Neuronal stem cell (in vitro differentiated cells): ENCODE measurements at regions not wholly inside any gene's neighbourhood (a gene's known extent, or its start where the extent isn't known, plus 50 kb on each side); places are given as distances from the start of the nearest gene placed in this dataset.

Source experiments
- DNase-seq: peaks from one replicate; pipeline ENCODE4 v3.0.0-alpha.2; 2013; ENCODE audit warnings: low spot score
- H2AFZ ChIP-seq: one replicate; pipeline ENCODE4 v1.6.1; 2013; ENCODE audit warnings: mild to moderate bottlenecking, low read length, inconsistent platforms
- H2AK5ac ChIP-seq: 2 replicates; pipeline ENCODE4 v1.6.1; 2013; ENCODE audit warnings: low read depth, mild to moderate bottlenecking, inconsistent platforms, low read length, moderate library complexity, mixed read lengths
- H2BK120ac ChIP-seq: 2 replicates; pipeline ENCODE4 v1.6.1; 2013; ENCODE audit warnings: low read depth, mild to moderate bottlenecking, inconsistent platforms, low read length, moderate library complexity, mixed read lengths
- H2BK12ac ChIP-seq: one replicate; pipeline ENCODE4 v1.6.1; 2013; ENCODE audit warnings: low read length, inconsistent platforms
- H2BK15ac ChIP-seq: 2 replicates; pipeline ENCODE4 v1.6.1; 2013; ENCODE audit warnings: mild to moderate bottlenecking, low read length, inconsistent platforms, mixed read lengths
- H2BK5ac ChIP-seq: one replicate; pipeline ENCODE4 v1.6.1; 2013; ENCODE audit warnings: inconsistent platforms, mild to moderate bottlenecking, low read length, moderate library complexity
- H3K14ac ChIP-seq: one replicate; pipeline ENCODE4 v1.6.1; 2013; ENCODE audit warnings: low read length, inconsistent platforms
- H3K18ac ChIP-seq: 2 replicates; pipeline ENCODE4 v1.6.1; 2013; ENCODE audit warnings: low read length, inconsistent platforms
- H3K23ac ChIP-seq: 2 replicates; pipeline ENCODE4 v1.6.1; 2013; ENCODE audit warnings: low read depth, mild to moderate bottlenecking, mixed read lengths, low read length, inconsistent platforms; ENCODE audit not compliant: poor library complexity
- H3K27ac ChIP-seq: replicated peaks from 3 replicates; pipeline ENCODE4 v1.5.1; 2013; ENCODE audit warnings: low read length, inconsistent platforms
- H3K27me3 ChIP-seq, 3 experiments: 2 replicates each; pipeline ENCODE4 v1.6.1; 2013; ENCODE audit warnings: low read length in 3 of 3, mild to moderate bottlenecking in 2 of 3, inconsistent platforms in 1 of 3, low read depth in 1 of 3, mixed read lengths in 1 of 3, moderate library complexity in 1 of 3; ENCODE audit not compliant: control insufficient read depth in 3 of 3, insufficient read depth in 3 of 3
- H3K36me3 ChIP-seq, 2 donors: replicated peaks in 1 of 2; 2 replicates each; pipeline ENCODE4 v1.6.1; 2013; ENCODE audit warnings: low read length in 2 of 2; ENCODE audit not compliant: control insufficient read depth in 2 of 2, insufficient read depth in 2 of 2
- H3K4ac ChIP-seq: 2 replicates; pipeline ENCODE4 v1.6.1; 2013; ENCODE audit warnings: inconsistent platforms, mild to moderate bottlenecking, low read length, moderate library complexity
- H3K4me1 ChIP-seq, 2 donors: 1 replicate in 1 of 2; 2 replicates in 1 of 2; pipeline ENCODE4 v1.6.1; 2013; ENCODE audit warnings: low read length in 2 of 2, low read depth in 1 of 2; ENCODE audit not compliant: control insufficient read depth in 2 of 2, insufficient read depth in 1 of 2
- H3K4me2 ChIP-seq: one replicate; pipeline ENCODE4 v1.6.1; 2013; ENCODE audit warnings: mild to moderate bottlenecking, low read length, inconsistent platforms; ENCODE audit not compliant: insufficient read depth, poor library complexity, severe bottlenecking
- H3K4me3 ChIP-seq, 2 donors: 2 replicates each; pipeline ENCODE4 v1.5.1; 2013; ENCODE audit warnings: low read length in 2 of 2, mild to moderate bottlenecking in 2 of 2, inconsistent platforms in 1 of 2, moderate library complexity in 1 of 2
- H3K79me1 ChIP-seq: one replicate; pipeline ENCODE4 v1.6.1; 2013; ENCODE audit warnings: low read depth, mild to moderate bottlenecking, inconsistent platforms, low read length, moderate library complexity
- H3K9ac ChIP-seq: one replicate; pipeline ENCODE4 v1.6.1; 2013; ENCODE audit warnings: mild to moderate bottlenecking, low read depth, low read length, inconsistent platforms; ENCODE audit not compliant: poor library complexity
- H3K9me3 ChIP-seq, 2 donors: replicated peaks in 1 of 2; 2 replicates each; pipeline versions ENCODE3 to v1.6.1; 2013; ENCODE audit warnings: low read length in 2 of 2, mild to moderate bottlenecking in 2 of 2, inconsistent platforms in 1 of 2, low read depth in 1 of 2, mixed read lengths in 1 of 2, moderate library complexity in 1 of 2; ENCODE audit not compliant: control insufficient read depth in 2 of 2, insufficient read depth in 1 of 2
- H4K8ac ChIP-seq: one replicate; pipeline ENCODE4 v1.6.1; 2013; ENCODE audit warnings: low read depth, mild to moderate bottlenecking, inconsistent platforms, low read length, moderate library complexity
- H4K91ac ChIP-seq: one replicate; pipeline ENCODE4 v1.6.1; 2013; ENCODE audit warnings: low read length, low read depth, mild to moderate bottlenecking, inconsistent platforms; ENCODE audit not compliant: poor library complexity
- WGBS, 2 donors: extraction: QIAGEN DNeasy Blood & Tissue Kit; methylation state at CpG; one replicate each; pipeline ENCODE4 v1.1.7; 2013; ENCODE audit warnings: missing lambda C conversion rate in 2 of 2, mixed read lengths in 1 of 2; ENCODE audit not compliant: insufficient read length in 2 of 2, insufficient replicate concordance in 1 of 2; ENCODE audit errors: extremely low coverage in 2 of 2; 5-methylcytosine and 5-hydroxymethylcytosine counted together

- Histone ChIP-seq H2BK5ac (no peak overlapping the region), H3K36me3 (peaks cover 0 to 28% of the 10 kb centered on the region in 2 donors), H3K4me3 (no peak overlapping the region), H3K79me1 (no peaks in the 10 kb centered on the region), H2BK12ac (no peak overlapping the region), H2AK5ac (no peak overlapping the region), H3K14ac (no peak overlapping the region), H3K27ac (no peak overlapping the region), H2BK120ac (no peak overlapping the region), H3K9ac (no peak overlapping the region), H2AFZ (no peak overlapping the region), H4K8ac (no peak overlapping the region), H3K4me1 (peaks cover 0 to 7% of the 10 kb centered on the region in 2 donors), H2BK15ac (no peak overlapping the region), H3K4me2 (no peak overlapping the region), H3K18ac (no peak overlapping the region), H3K23ac (no peak overlapping the region), H4K91ac (no peak overlapping the region), H3K4ac (no peak overlapping the region), H3K9me3 (peaks cover 0 to 25% of the 10 kb centered on the region in 2 donors), H3K27me3 (no peaks in the 10 kb centered on the region)
- no peak for DNase-seq
- no CpG with 5 or more reads among the region's 2 CpGs for WGBS, 2 donors
Measured at GRCh38 chr13:74021505-74021904, 112.7 kb downstream of the KLF12 start.

GRCh38 chr13:74018062-74018431 lies 116.2 kb downstream of the KLF12 start:
- no peak for DNase-seq
- Histone ChIP-seq H3K23ac (no peak overlapping the region), H3K4me3 (no peak overlapping the region), H3K4me1 (peaks cover 0 to 3% of the 10 kb centered on the region in 2 donors), H2AFZ (no peak overlapping the region), H3K4me2 (no peak overlapping the region), H3K14ac (no peak overlapping the region), H2BK15ac (no peak overlapping the region), H3K27ac (no peak overlapping the region), H2AK5ac (no peak overlapping the region), H2BK5ac (no peak overlapping the region), H4K91ac (no peak overlapping the region), H4K8ac (no peak overlapping the region), H3K9me3 (peaks cover 0 to 16% of the 10 kb centered on the region in 2 donors), H3K9ac (no peak overlapping the region), H3K36me3 (peaks cover 0 to 20% of the 10 kb centered on the region in 2 donors), H2BK12ac (no peak overlapping the region), H3K18ac (no peak overlapping the region), H3K4ac (no peak overlapping the region), H3K27me3 (no peaks in the 10 kb centered on the region), H3K79me1 (no peaks in the 10 kb centered on the region), H2BK120ac (no peak overlapping the region)
- WGBS, 2 donors = no CpG with 5 or more reads among the region's 1 CpG

DNA sequence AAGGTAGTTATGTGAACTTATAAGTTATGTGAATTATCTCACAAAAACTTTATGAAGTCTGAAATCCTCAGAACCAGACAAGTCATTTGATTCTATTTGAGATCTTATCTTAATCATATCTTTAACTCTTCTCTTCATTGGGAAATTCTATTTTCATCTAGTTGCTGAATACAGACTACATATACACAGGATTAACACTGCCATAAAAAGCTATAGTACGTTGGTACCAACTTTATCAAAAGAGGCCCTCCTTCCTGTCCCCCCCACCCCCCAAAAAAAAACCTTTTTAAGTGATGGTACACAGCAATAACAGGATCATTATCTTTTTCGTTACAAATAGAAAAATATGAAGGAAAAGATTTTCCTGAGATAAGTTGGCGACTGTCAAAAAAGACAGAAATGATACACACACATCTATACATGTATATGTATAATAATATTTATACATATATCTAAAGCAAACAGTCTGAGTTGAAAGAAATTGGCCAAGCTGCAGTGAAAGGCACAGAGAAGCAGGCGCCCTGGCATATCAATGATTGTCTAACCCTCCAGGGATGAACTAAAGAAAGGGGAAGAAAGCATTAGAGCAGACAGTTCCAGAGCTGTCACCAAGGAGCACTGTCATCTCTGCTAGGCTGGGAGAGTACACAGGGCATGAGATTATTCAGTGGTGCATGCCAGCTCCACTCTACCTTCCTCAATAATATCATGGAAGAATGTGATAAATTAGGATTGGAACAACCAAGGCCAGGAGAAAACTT lies 116.7 kb downstream of the KLF12 start:
- H2BK12ac ChIP-seq = no peak overlapping the region
- no peak overlapping the region for H3K4me3 ChIP-seq
- no peak overlapping the region for H4K8ac ChIP-seq
- H3K27ac ChIP-seq = no peak overlapping the region
- no peak for DNase-seq
- H3K14ac ChIP-seq = no peak overlapping the region
- H4K91ac ChIP-seq = no peak overlapping the region
- no peak overlapping the region for H2BK15ac ChIP-seq
- H3K9me3 ChIP-seq = peaks cover 0 to 11% of the 10 kb centered on the region in 2 donors
- no peak overlapping the region for H3K23ac ChIP-seq
- H3K4me1 ChIP-seq = peaks cover 0 to 3% of the 10 kb centered on the region in 2 donors
- H3K36me3 ChIP-seq = peaks cover 0 to 14% of the 10 kb centered on the region in 2 donors
- H2AFZ ChIP-seq = no peak overlapping the region
- no peak overlapping the region for H2BK120ac ChIP-seq
- H3K18ac ChIP-seq = no peak overlapping the region
- H3K79me1 ChIP-seq = no peaks in the 10 kb centered on the region
- no peak overlapping the region for H3K9ac ChIP-seq
- H3K4ac ChIP-seq = no peak overlapping the region
- no peak overlapping the region for H2BK5ac ChIP-seq
- H3K27me3 ChIP-seq = no peaks in the 10 kb centered on the region
- no peak overlapping the region for H2AK5ac ChIP-seq
- no peak overlapping the region for H3K4me2 ChIP-seq
- no CpG with 5 or more reads among the region's 4 CpGs for whole genome bisulfite sequencing, 2 donors

DNA sequence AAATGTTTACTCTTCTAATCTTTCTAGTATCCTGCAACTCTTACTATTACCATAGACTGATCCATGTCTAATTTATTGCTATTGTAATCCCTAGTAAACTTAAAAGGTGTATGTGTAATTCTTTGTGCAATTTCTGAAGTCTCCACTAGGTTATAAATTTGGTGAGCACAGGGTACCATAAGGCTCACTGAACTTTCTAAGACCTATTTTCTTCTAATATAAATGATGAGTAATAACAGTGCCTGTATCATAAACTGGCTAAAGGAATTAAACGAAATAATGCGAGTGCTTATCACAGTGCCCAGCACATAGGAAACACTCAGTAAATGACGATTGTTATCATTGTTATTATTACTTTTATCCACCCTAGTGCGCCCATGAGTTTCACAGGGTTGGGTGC lies 119.1 kb downstream of the KLF12 start:
- Histone ChIP-seq H3K4me1 (peaks cover 0 to 3% of the 10 kb centered on the region in 2 donors), H3K4me2 (no peak overlapping the region)

More for the DNA sequence above, 119.1 kb downstream of the KLF12 start:
- Histone ChIP-seq H3K36me3 (no peaks in the 10 kb centered on the region), H2BK12ac (no peak overlapping the region), H3K4me3 (no peak overlapping the region), H2BK120ac (no peak overlapping the region), H2AFZ (no peak overlapping the region), H3K9me3 (no peaks in the 10 kb centered on the region), H3K79me1 (no peaks in the 10 kb centered on the region), H2AK5ac (no peak overlapping the region), H3K9ac (no peak overlapping the region), H3K14ac (no peak overlapping the region), H3K18ac (no peak overlapping the region), H3K27ac (no peak overlapping the region), H4K91ac (no peak overlapping the region), H2BK15ac (no peak overlapping the region), H3K23ac (no peak overlapping the region), H2BK5ac (no peak overlapping the region), H4K8ac (no peak overlapping the region), H3K4ac (no peak overlapping the region), H3K27me3 (no peaks in the 10 kb centered on the region)
- WGBS, 2 donors = no CpG with 5 or more reads among the region's 4 CpGs
- no peak for DNase-seq
